ENCODE measurements at regions not wholly inside any gene's neighbourhood (a gene's known extent, or its start where the extent isn't known, plus 50 kb on each side); places are given as distances from the start of the nearest gene placed in this dataset.

DNA sequence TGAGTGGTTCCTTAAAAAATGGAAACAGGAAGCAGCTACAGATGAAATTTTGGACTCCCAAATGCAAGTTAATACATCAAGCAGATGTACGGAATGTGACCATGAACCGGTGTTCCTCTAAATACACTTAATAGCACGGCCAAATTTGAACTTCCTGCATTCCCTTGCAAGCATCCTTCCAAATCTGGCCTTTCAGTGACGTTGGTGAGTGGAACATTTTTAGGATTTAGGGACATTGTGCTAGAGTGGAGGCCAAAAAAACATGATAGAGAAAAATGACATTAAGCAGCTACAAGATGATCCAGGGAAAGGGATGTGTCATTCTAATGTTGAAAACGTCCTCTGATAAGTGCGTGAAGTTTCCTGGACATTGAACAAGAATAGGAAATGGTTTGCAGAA lies 62.1 kb downstream of the CTAGE1 start:
- TF ChIP-seq, protein P1, sequence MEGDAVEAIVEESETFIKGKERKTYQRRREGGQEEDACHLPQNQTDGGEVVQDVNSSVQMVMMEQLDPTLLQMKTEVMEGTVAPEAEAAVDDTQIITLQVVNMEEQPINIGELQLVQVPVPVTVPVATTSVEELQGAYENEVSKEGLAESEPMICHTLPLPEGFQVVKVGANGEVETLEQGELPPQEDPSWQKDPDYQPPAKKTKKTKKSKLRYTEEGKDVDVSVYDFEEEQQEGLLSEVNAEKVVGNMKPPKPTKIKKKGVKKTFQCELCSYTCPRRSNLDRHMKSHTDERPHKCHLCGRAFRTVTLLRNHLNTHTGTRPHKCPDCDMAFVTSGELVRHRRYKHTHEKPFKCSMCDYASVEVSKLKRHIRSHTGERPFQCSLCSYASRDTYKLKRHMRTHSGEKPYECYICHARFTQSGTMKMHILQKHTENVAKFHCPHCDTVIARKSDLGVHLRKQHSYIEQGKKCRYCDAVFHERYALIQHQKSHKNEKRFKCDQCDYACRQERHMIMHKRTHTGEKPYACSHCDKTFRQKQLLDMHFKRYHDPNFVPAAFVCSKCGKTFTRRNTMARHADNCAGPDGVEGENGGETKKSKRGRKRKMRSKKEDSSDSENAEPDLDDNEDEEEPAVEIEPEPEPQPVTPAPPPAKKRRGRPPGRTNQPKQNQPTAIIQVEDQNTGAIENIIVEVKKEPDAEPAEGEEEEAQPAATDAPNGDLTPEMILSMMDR (IDR thresholded peaks at IDR 0.05): no peak
- TF ChIP-seq EP300 (IDR thresholded peaks at IDR 0.05) (no peak), POLR2A (IDR thresholded peaks at IDR 0.05) (no peak)
- Histone ChIP-seq H3K27me3 (peaks cover 0 to 5% of the 10 kb centered on the region in 2 donors), H3K27ac (no peak overlapping the region), H3K36me3 (no peaks in the 10 kb centered on the region), H3K9me3 (no peaks in the 10 kb centered on the region), H3K4me3 (no peak overlapping the region), H3K4me1 (no peaks in the 10 kb centered on the region)
- no peak for DNase-seq (ENCODE audit: low spot score in 2 of 2)
- WGBS, 2 donors: 46 to 61% methylated on average over 6 of the region's 6 CpGs

DNA sequence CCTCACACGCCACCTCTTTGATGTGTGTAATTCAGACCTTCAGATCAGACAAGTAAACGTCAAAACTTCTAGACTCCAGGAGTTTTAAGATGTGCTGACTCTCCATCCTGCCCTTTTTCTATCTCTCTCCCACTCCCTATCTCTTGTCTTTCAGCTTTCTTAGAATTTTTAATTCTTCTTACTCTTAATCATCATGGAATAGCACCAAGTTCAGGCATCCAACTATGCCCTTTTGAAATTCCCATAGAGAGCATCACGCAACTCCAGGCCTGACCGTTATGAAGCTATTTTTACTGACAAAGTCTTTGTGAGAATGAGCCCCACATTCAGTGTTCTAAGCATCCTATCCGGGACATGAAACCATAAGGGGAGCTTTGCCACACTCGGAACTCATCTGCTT lies 62.6 kb downstream of the CTAGE1 start:
- Histone ChIP-seq H3K4me1 (peaks cover 0 to 1% (median 0%) of the 10 kb centered on the region in 4 donors), H3K27ac (no peak overlapping the region), H3K27me3 (peaks cover 0 to 8% of the 10 kb centered on the region in 2 donors), H3K36me3 (no peaks in the 10 kb centered on the region), H3K4me3 (no peak overlapping the region), H3K9me3 (no peaks in the 10 kb centered on the region)
- no peak for DNase-seq (ENCODE audit: low spot score in 2 of 2)
- TF ChIP-seq POLR2A (IDR thresholded peaks at IDR 0.05) (no peak), EP300 (IDR thresholded peaks at IDR 0.05) (no peak)
- TF ChIP-seq, protein P1 (IDR thresholded peaks at IDR 0.05): no peak
- 72 to 76% methylated on average over 6 of the region's 6 CpGs for WGBS, 2 donors

DNA sequence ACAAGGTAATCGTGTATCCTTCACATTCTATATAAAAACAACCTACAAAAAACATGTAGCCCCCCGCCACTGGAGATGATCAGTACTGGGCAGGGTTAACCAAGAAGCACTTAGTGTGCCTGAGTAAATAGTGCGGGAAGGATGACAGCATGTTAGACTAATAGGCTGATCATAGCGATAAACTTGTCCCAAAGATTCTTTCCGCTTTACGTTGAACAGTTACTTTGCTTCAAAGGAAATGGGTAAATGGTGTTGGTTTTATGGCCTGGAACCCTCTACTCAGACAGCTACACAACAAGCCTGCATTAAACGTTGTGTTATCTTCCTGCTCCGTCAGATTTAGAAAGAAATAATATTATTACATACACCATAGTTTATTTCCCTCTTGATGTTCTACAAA lies 67.7 kb downstream of the CTAGE1 start:
- no peak for TF ChIP-seq EP300 (IDR thresholded peaks at IDR 0.05)
- TF ChIP-seq POLR2A (IDR thresholded peaks at IDR 0.05): no peak
- TF ChIP-seq, protein P1 (IDR thresholded peaks at IDR 0.05): no peak
- WGBS, 2 donors: 67 to 74% methylated on average over 8 of the region's 8 CpGs

DNA sequence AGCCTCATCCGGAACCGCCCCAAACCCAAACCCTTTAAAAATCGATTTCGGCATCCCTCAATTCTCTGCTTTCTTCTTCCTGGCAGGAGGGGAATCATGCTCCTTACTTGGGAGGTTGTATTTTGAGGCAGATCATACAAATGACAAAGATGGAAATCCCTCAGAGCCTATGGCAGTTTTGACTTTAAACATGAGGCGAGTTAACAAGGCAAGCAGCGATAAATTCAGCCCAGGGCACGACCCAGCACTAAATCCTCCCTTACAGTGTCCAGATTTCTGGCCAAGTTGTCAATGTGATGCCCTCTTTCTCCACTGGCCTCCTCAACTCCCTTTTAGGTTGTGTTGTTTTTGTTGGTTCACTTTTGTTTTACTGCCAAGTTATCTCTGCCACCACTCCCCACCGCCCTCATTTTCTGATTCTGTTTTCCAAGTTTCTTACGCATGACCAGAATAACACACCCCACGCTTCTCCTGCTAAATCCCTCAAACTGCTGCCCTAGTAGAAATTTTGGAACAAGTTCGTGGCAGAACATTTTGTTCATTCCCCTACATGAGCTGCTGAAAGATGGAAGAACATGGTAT lies 68.3 kb downstream of the CTAGE1 start:
- peaks cover 0 to 37% of the 10 kb centered on the region in 2 donors for H3K27me3 ChIP-seq
- WGBS, 2 donors: 39 to 41% methylated on average over 11 of the region's 11 CpGs
- H3K27ac ChIP-seq: peak overlapping the region in 3 of 4 donors; percentile 30 to 68 (median 61)
- no peaks in the 10 kb centered on the region for H3K36me3 ChIP-seq
- peaks cover 0 to 44% (median 13%) of the 10 kb centered on the region in 4 donors for H3K4me1 ChIP-seq
- H3K9me3 ChIP-seq: no peaks in the 10 kb centered on the region
- no peak for DNase-seq (ENCODE audit: low spot score in 2 of 2)
- H3K4me3 ChIP-seq: peak overlapping the region; percentile 23 to 50 (median 34)
- peak; percentile 19 to 71 for TF ChIP-seq EP300 (IDR thresholded peaks at IDR 0.05)
- no peak for TF ChIP-seq POLR2A (IDR thresholded peaks at IDR 0.05)

More for the DNA sequence above, 67.7 kb downstream of the CTAGE1 start:
- no peaks in the 10 kb centered on the region for H3K36me3 ChIP-seq
- peaks cover 0 to 44% (median 13%) of the 10 kb centered on the region in 4 donors for H3K4me1 ChIP-seq
- no peak overlapping the region for H3K4me3 ChIP-seq
- H3K9me3 ChIP-seq: no peaks in the 10 kb centered on the region
- peak overlapping the region in 1 of 4 donors; percentile 17 for H3K27ac ChIP-seq
- peaks cover 0 to 37% of the 10 kb centered on the region in 2 donors for H3K27me3 ChIP-seq
- no peak for DNase-seq (ENCODE audit: low spot score in 2 of 2)

DNA sequence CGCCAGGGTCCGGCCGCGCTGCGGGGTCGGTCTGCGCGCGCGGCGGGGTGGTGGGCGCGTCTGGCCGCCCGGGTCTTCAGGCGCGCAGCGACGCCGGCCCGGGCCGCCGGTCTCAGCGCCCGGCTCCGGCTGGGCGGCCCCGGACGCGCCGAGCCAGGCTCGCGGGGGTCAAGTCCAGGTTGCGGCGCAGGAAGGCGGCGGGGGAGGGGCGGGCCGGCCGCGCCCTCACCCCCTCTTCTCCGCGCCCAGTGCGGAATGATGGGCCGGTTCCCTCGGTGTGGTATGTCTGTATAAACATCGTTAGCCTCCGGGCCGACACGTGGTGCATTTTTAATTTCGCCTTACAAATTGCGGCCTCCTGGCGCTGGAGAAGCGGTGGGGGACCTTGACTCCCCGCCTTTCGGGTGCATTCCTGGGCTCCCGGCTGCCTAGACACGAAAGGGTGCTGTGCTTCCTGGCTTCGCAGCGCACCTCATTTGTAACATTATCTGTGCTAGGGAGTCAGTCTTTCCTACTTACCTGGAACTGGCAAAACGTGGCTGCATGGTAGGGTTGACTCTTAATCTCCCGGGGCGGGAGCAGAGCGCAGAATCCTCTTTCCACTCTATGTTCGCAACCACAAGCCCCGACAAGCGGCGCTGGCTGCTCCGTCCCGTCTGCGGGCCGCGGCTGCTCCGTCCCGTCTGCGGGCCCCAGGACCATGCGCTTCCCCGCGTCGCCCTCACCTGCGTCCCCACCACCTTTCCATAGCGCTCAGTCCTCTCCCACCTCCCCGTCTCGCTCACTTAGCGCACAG lies 69.0 kb downstream of the CTAGE1 start:
- peak overlapping the region; percentile 23 to 50 (median 34) for H3K4me3 ChIP-seq
- WGBS, 2 donors: 2 to 6% methylated on average over 46 to 61 of the region's 85 CpGs
- peaks cover 0 to 44% (median 13%) of the 10 kb centered on the region in 4 donors for H3K4me1 ChIP-seq
- H3K36me3 ChIP-seq: no peaks in the 10 kb centered on the region
- no peaks in the 10 kb centered on the region for H3K9me3 ChIP-seq
- peak overlapping the region in 2 of 4 donors; percentile 68 to 77 for H3K27ac ChIP-seq
- DNase-seq (ENCODE audit: low spot score in 2 of 2): no peak
- H3K27me3 ChIP-seq: peaks cover 0 to 37% of the 10 kb centered on the region in 2 donors
- TF ChIP-seq, protein P1 (IDR thresholded peaks at IDR 0.05): no peak
- TF ChIP-seq POLR2A (IDR thresholded peaks at IDR 0.05) (no peak), EP300 (IDR thresholded peaks at IDR 0.05) (no peak)

Data from tibial nerve (tissue), 4 donors.